GM23338 (cell line): ENCODE measurements at regions not wholly inside any gene's neighbourhood (a gene's known extent, or its start where the extent isn't known, plus 50 kb on each side); places are given as distances from the start of the nearest gene placed in this dataset.

Experiments used
- ATAC-seq: fragments of 200-7000 bp; cut with Tn5 transposase; 3 replicates; pipeline ENCODE4 v1.9.1; 2020
- DNase-seq: peaks from one replicate; pipeline ENCODE4 v3.0.0-alpha.2; 2015; ENCODE audit warnings: low spot score
- H2AFZ ChIP-seq: fragments of 200-600 bp; sonication (generic); 2 replicates; pipeline ENCODE4 v1.8.0; 2016; ENCODE audit warnings: antibody characterized with exemption, mild to moderate bottlenecking, moderate library complexity
- H3F3A ChIP-seq: fragments of 200-600 bp; sonication (generic); replicated peaks from 2 replicates; pipeline ENCODE4 v1.8.0; 2017; ENCODE audit warnings: antibody characterized with exemption, mixed run types, low read depth
- H3K27ac ChIP-seq: fragments of 200-600 bp; sonication (generic); 2 replicates; pipeline ENCODE4 v1.6.1; 2016; ENCODE audit warnings: low read depth
- H3K27me3 ChIP-seq: fragments of 200-600 bp; sonication (generic); 2 replicates; pipeline ENCODE4 v1.8.0; 2016; ENCODE audit warnings: mild to moderate bottlenecking, mixed run types, moderate library complexity; ENCODE audit not compliant: insufficient read depth
- H3K36me3 ChIP-seq: fragments of 200-600 bp; sonication (generic); 2 replicates; pipeline ENCODE4 v1.8.0; 2016; ENCODE audit warnings: mild to moderate bottlenecking; ENCODE audit not compliant: insufficient read depth
- H3K4me1 ChIP-seq: fragments of 200-600 bp; sonication (generic); 2 replicates; pipeline ENCODE4 v1.8.0; 2016; ENCODE audit warnings: mild to moderate bottlenecking, moderate library complexity; ENCODE audit not compliant: insufficient read depth
- H3K4me2 ChIP-seq: fragments of 200-600 bp; sonication (generic); 2 replicates; pipeline ENCODE4 v1.7.1; 2017; ENCODE audit warnings: mixed run types
- H3K4me3 ChIP-seq: fragments of 200-600 bp; sonication (generic); 2 replicates; pipeline ENCODE4 v1.6.1; 2016; ENCODE audit warnings: mixed run types
- H3K79me2 ChIP-seq: fragments of 200-600 bp; sonication (generic); replicated peaks from 2 replicates; pipeline ENCODE4 v1.8.0; 2017; ENCODE audit warnings: mild to moderate bottlenecking; ENCODE audit not compliant: insufficient read depth
- H3K9me2 ChIP-seq: fragments of 200-600 bp; sonication (generic); 2 replicates; pipeline ENCODE4 v1.8.0; 2017; ENCODE audit not compliant: insufficient read depth
- H4K20me1 ChIP-seq: fragments of 200-600 bp; sonication (generic); replicated peaks from 2 replicates; pipeline ENCODE4 v1.8.0; 2017; ENCODE audit warnings: mild to moderate bottlenecking; ENCODE audit not compliant: insufficient read depth
- H3K27ac Mint-ChIP-seq: 2 replicates; pipeline ENCODE4 v1.8.0; 2020; ENCODE audit warnings: inconsistent platforms, mild to moderate bottlenecking, moderate library complexity, mixed read lengths
- H3K27me3 Mint-ChIP-seq: 3 replicates; pipeline ENCODE4 v1.8.0; 2022; ENCODE audit warnings: low read depth, mild to moderate bottlenecking, moderate library complexity, mixed read lengths, inconsistent platforms; ENCODE audit not compliant: insufficient read depth, poor library complexity
- H3K36me3 Mint-ChIP-seq: 3 replicates; pipeline ENCODE4 v1.8.0; 2021; ENCODE audit warnings: low read depth, mild to moderate bottlenecking, inconsistent platforms, moderate library complexity, mixed read lengths
- H3K4me1 Mint-ChIP-seq: 3 replicates; pipeline ENCODE4 v1.8.0; 2020; ENCODE audit warnings: mild to moderate bottlenecking, inconsistent platforms, mixed read lengths
- H3K4me3 Mint-ChIP-seq: 3 replicates; pipeline ENCODE4 v1.8.0; 2021; ENCODE audit warnings: moderate library complexity, mild to moderate bottlenecking, inconsistent platforms, mixed read lengths
- H3K9me3 Mint-ChIP-seq: 3 replicates; pipeline ENCODE4 v1.8.0; 2020; ENCODE audit warnings: moderate library complexity, mild to moderate bottlenecking, inconsistent platforms, mixed read lengths
- CREB1 ChIP-seq: fragments of 250-450 bp; sonication (Bioruptor Pico); IDR thresholded peaks from 2 replicates; pipeline ENCODE4 v1.5.0; 2020; ENCODE audit warnings: low read depth, mild to moderate bottlenecking, moderate library complexity
- ETS1 ChIP-seq: IDR thresholded peaks from 2 replicates; pipeline ENCODE4 v1.6.1; 2016; ENCODE audit warnings: antibody characterized with exemption
- EZH2 ChIP-seq: fragments of 200-600 bp; sonication (generic); IDR thresholded peaks from one replicate; pipeline ENCODE4 v1.8.0; 2017; ENCODE audit warnings: antibody characterized with exemption, mild to moderate bottlenecking, low read depth; ENCODE audit not compliant: unreplicated experiment
- EZH2phosphoT487 ChIP-seq: fragments of 200-600 bp; sonication (generic); IDR thresholded peaks from one replicate; pipeline ENCODE4 v1.8.1; 2018; ENCODE audit warnings: antibody characterized with exemption; ENCODE audit not compliant: unreplicated experiment
- NANOG ChIP-seq: IDR thresholded peaks from 2 replicates; pipeline ENCODE4 v1.6.1; 2016; ENCODE audit warnings: antibody characterized with exemption, borderline replicate concordance
- POLR2AphosphoS5 ChIP-seq: IDR thresholded peaks from 2 replicates; pipeline ENCODE4 v1.6.1; 2016; ENCODE audit warnings: antibody characterized with exemption, low read depth
- STAT1 ChIP-seq: IDR thresholded peaks from one replicate; pipeline ENCODE4 v1.6.1; 2016; ENCODE audit warnings: antibody characterized with exemption; ENCODE audit not compliant: unreplicated experiment
- ZNF114 ChIP-seq: fragments of 250-450 bp; sonication (Bioruptor Pico); IDR thresholded peaks from 2 replicates; pipeline ENCODE4 v1.5.0; 2020; ENCODE audit warnings: mild to moderate bottlenecking, moderate library complexity
- ZNF331 ChIP-seq: fragments of 250-450 bp; sonication (Bioruptor Pico); IDR thresholded peaks from 2 replicates; pipeline ENCODE4 v1.5.0; 2020; ENCODE audit warnings: low read depth, mild to moderate bottlenecking, moderate library complexity
- TF ChIP-seq, protein P1 (sequence below): fragments of 250-450 bp; sonication (Bioruptor Pico); IDR thresholded peaks from 2 replicates; pipeline ENCODE4 v1.5.0; 2020; ENCODE audit warnings: mild to moderate bottlenecking, moderate library complexity
- TF ChIP-seq, protein P2 (sequence below), 2 experiments: fragments of 200-600 bp in 1 of 2; sonication (generic) in 1 of 2; conservative IDR thresholded peaks; 2 replicates each; pipeline versions ENCODE4 v1.5.1 to v1.6.1; 2016 to 2017; ENCODE audit warnings: antibody characterized with exemption in 2 of 2, low read depth in 2 of 2, mild to moderate bottlenecking in 2 of 2, moderate library complexity in 1 of 2

- no peak overlapping the region for H3K27ac Mint-ChIP-seq
- Histone ChIP-seq H3K9me2 (no peaks in the 10 kb centered on the region), H3K4me2 (no peak overlapping the region)
Observed at GRCh38 chr1:199913318-199913717, 114.2 kb upstream of the NR5A2 start.

GRCh38 chr1:199914546-199914945, 113.0 kb upstream of the NR5A2 start:
- Mint-ChIP-seq H3K36me3 (no peaks in the 10 kb centered on the region), H3K27me3 (no peaks in the 10 kb centered on the region), H3K27ac (no peak overlapping the region), H3K4me1 (no peaks in the 10 kb centered on the region; the same call in 2 of the 3 replicates), H3K9me3 (no peaks in the 10 kb centered on the region), H3K4me3 (no peak overlapping the region)
- H3F3A ChIP-seq, result no peaks in the 10 kb centered on the region
- no peaks in the 10 kb centered on the region for H4K20me1 ChIP-seq
- no peak for ATAC-seq
- no peak for DNase-seq
- no peaks in the 10 kb centered on the region for H3K9me2 ChIP-seq
- no peak overlapping the region for H3K4me3 ChIP-seq
- H2AFZ ChIP-seq, result no peak overlapping the region
- no peaks in the 10 kb centered on the region for H3K79me2 ChIP-seq
- no peak overlapping the region for H3K27ac ChIP-seq
- no peak overlapping the region for H3K4me2 ChIP-seq
- H3K27me3 ChIP-seq, result no peaks in the 10 kb centered on the region
- H3K4me1 ChIP-seq, result no peaks in the 10 kb centered on the region
- no peaks in the 10 kb centered on the region for H3K36me3 ChIP-seq
- TF ChIP-seq ETS1 (no peak), EZH2phosphoT487 (no peak), EZH2 (no peak), POLR2AphosphoS5 (no peak), NANOG (no peak), CREB1 (no peak), STAT1 (no peak)
- TF ChIP-seq, protein P1, sequence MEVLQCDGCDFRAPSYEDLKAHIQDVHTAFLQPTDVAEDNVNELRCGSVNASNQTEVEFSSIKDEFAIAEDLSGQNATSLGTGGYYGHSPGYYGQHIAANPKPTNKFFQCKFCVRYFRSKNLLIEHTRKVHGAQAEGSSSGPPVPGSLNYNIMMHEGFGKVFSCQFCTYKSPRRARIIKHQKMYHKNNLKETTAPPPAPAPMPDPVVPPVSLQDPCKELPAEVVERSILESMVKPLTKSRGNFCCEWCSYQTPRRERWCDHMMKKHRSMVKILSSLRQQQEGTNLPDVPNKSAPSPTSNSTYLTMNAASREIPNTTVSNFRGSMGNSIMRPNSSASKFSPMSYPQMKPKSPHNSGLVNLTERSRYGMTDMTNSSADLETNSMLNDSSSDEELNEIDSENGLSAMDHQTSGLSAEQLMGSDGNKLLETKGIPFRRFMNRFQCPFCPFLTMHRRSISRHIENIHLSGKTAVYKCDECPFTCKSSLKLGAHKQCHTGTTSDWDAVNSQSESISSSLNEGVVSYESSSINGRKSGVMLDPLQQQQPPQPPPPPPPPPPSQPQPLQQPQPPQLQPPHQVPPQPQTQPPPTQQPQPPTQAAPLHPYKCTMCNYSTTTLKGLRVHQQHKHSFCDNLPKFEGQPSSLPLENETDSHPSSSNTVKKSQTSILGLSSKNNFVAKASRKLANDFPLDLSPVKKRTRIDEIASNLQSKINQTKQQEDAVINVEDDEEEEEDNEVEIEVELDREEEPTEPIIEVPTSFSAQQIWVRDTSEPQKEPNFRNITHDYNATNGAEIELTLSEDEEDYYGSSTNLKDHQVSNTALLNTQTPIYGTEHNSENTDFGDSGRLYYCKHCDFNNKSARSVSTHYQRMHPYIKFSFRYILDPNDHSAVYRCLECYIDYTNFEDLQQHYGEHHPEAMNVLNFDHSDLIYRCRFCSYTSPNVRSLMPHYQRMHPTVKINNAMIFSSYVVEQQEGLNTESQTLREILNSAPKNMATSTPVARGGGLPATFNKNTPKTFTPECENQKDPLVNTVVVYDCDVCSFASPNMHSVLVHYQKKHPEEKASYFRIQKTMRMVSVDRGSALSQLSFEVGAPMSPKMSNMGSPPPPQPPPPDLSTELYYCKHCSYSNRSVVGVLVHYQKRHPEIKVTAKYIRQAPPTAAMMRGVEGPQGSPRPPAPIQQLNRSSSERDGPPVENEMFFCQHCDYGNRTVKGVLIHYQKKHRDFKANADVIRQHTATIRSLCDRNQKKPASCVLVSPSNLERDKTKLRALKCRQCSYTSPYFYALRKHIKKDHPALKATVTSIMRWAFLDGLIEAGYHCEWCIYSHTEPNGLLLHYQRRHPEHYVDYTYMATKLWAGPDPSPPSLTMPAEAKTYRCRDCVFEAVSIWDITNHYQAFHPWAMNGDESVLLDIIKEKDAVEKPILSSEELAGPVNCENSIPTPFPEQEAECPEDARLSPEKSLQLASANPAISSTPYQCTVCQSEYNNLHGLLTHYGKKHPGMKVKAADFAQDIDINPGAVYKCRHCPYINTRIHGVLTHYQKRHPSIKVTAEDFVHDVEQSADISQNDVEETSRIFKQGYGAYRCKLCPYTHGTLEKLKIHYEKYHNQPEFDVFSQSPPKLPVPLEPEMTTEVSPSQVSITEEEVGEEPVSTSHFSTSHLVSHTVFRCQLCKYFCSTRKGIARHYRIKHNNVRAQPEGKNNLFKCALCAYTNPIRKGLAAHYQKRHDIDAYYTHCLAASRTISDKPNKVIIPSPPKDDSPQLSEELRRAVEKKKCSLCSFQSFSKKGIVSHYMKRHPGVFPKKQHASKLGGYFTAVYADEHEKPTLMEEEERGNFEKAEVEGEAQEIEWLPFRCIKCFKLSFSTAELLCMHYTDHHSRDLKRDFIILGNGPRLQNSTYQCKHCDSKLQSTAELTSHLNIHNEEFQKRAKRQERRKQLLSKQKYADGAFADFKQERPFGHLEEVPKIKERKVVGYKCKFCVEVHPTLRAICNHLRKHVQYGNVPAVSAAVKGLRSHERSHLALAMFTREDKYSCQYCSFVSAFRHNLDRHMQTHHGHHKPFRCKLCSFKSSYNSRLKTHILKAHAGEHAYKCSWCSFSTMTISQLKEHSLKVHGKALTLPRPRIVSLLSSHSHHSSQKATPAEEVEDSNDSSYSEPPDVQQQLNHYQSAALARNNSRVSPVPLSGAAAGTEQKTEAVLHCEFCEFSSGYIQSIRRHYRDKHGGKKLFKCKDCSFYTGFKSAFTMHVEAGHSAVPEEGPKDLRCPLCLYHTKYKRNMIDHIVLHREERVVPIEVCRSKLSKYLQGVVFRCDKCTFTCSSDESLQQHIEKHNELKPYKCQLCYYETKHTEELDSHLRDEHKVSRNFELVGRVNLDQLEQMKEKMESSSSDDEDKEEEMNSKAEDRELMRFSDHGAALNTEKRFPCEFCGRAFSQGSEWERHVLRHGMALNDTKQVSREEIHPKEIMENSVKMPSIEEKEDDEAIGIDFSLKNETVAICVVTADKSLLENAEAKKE, result no peak
- TF ChIP-seq, protein P2, sequence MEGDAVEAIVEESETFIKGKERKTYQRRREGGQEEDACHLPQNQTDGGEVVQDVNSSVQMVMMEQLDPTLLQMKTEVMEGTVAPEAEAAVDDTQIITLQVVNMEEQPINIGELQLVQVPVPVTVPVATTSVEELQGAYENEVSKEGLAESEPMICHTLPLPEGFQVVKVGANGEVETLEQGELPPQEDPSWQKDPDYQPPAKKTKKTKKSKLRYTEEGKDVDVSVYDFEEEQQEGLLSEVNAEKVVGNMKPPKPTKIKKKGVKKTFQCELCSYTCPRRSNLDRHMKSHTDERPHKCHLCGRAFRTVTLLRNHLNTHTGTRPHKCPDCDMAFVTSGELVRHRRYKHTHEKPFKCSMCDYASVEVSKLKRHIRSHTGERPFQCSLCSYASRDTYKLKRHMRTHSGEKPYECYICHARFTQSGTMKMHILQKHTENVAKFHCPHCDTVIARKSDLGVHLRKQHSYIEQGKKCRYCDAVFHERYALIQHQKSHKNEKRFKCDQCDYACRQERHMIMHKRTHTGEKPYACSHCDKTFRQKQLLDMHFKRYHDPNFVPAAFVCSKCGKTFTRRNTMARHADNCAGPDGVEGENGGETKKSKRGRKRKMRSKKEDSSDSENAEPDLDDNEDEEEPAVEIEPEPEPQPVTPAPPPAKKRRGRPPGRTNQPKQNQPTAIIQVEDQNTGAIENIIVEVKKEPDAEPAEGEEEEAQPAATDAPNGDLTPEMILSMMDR (conservative IDR thresholded peaks at IDR 0.05; ENCODE audit: low read depth in 2 of 2), result no peak

More at GRCh38 chr1:199913318-199913717, 114.2 kb upstream of the NR5A2 start:
- H3K27ac ChIP-seq, result no peak overlapping the region
- no peaks in the 10 kb centered on the region for H4K20me1 ChIP-seq
- no peaks in the 10 kb centered on the region for H3K36me3 Mint-ChIP-seq
- no peaks in the 10 kb centered on the region for H3K79me2 ChIP-seq
- H3F3A ChIP-seq, result no peaks in the 10 kb centered on the region
- DNase-seq, result no peak
- no peak for TF ChIP-seq STAT1
- no peak for TF ChIP-seq ZNF331 (CRISPR knock-in tag)
- TF ChIP-seq ZNF114 (CRISPR knock-in tag), result no peak
- TF ChIP-seq, protein P2 (conservative IDR thresholded peaks at IDR 0.05; ENCODE audit: low read depth in 2 of 2), result no peak
- no peaks in the 10 kb centered on the region for H3K27me3 Mint-ChIP-seq
- H2AFZ ChIP-seq, result peak overlapping the region; percentile 83
- no peak overlapping the region for H3K4me3 Mint-ChIP-seq
- H3K27me3 ChIP-seq, result no peaks in the 10 kb centered on the region
- no peaks in the 10 kb centered on the region for H3K4me1 ChIP-seq
- H3K36me3 ChIP-seq, result no peaks in the 10 kb centered on the region
- ATAC-seq, result no peak
- no peaks in the 10 kb centered on the region for H3K9me3 Mint-ChIP-seq
- no peak overlapping the region for H3K4me3 ChIP-seq
- no peaks in the 10 kb centered on the region; the same call in 2 of the 3 replicates for H3K4me1 Mint-ChIP-seq
